Heart left ventricle (tissue), 13 donors: ENCODE measurements at regions not wholly inside any gene's neighbourhood (a gene's known extent, or its start where the extent isn't known, plus 50 kb on each side); places are given as distances from the start of the nearest gene placed in this dataset.

Experiments
- CTCF ChIP-seq, 12 donors: fragments of 200-600 bp; sonication (generic) in 4 of 12; IDR thresholded peaks; one replicate each; pipeline versions ENCODE4 v1.5.0 to v1.8.0; 2018 to 2022; ENCODE audit warnings: antibody characterized with exemption in 12 of 12, mild to moderate bottlenecking in 5 of 12
- POLR2A ChIP-seq, 2 donors: fragments of 450-650 bp; IDR thresholded peaks; one replicate each; pipeline ENCODE4 v1.6.1; 2017; ENCODE audit warnings: antibody characterized with exemption in 2 of 2, mild to moderate bottlenecking in 2 of 2, moderate library complexity in 2 of 2
- donor health status: ischemic (EF 13 %, LVEDD 7.1; RV severe dilation, severe dysfunction).
- donor health status: DM: no; HTN: yes; CAD: no.
- donor health status: DM: no; HTN: no; CAD: no.
- donor health status: ischemic (EF 25% LVEDD 6.9; RV normal size, moderate dysfunction).
- donor health status: ischemic (EF 25% LVEDD 5.7; RV mildly dilated, moderate dysfunction).
- donor health status: ischemic (EF 35%, LVEDD 5.7; RV mildly dilated, moderate dysfunction).
- donor health status: nonischemic (EF 11% LVEDD 7.7; RV severe dilation, severe dysfunction).
- donor health status: DM: yes; HTN: yes; CAD: no.
- donor health status: PGD.
- donor health status: ischemic (EF 29% LVEDD 5.4; RV normal size, mild dysfunction).
- donor health status: nonischemic (EF 23%, LVEDD 6.1; RV moderate dilation, normal function).

- TF ChIP-seq CTCF (IDR thresholded peaks at IDR 0.05) (peak in 4 of 12 donors; percentile 9 to 30 (median 18)), POLR2A (IDR thresholded peaks at IDR 0.05) (no peak)
These were observed 52.4 kb upstream of the H6PD start for GRCh38 chr1:9181990-9182783.
